Embryonic facial prominence (tissue), 1 donor: ENCODE measurements at regions not wholly inside any gene's neighbourhood (a gene's known extent, or its start where the extent isn't known, plus 50 kb on each side); places are given as distances from the start of the nearest gene placed in this dataset.
"Not testable (repeated sequence)": the region's sequence is repeated elsewhere in the genome, so short reads cannot be mapped to it uniquely, and the experiment has no call there.

Source experiments
- DNase-seq: peaks from one replicate; pipeline ENCODE4 v3.0.0-alpha.2; 2016; ENCODE audit errors: extremely low spot score

- no peak for DNase-seq
Measured at GRCh38 chr4:91838181-91838861, 465.4 kb upstream of the GRID2 start.

- no peak for DNase-seq
Measured at GRCh38 chr4:91840359-91840758, 463.4 kb upstream of the GRID2 start.

- DNase-seq: no peak
Measured at GRCh38 chr4:91846233-91846632, 457.5 kb upstream of the GRID2 start.

GRCh38 chr4:91851456-91851855 is 452.3 kb upstream of the GRID2 start:
- no peak for DNase-seq

GRCh38 chr4:91887926-91888325 is 415.8 kb upstream of the GRID2 start:
- no peak for DNase-seq

GRCh38 chr4:91891217-91891616 is 412.5 kb upstream of the GRID2 start:
- not testable (repeated sequence) for DNase-seq

GRCh38 chr4:91894006-91894405 is 409.8 kb upstream of the GRID2 start:
- no peak for DNase-seq

- DNase-seq: no peak
Measured at GRCh38 chr4:91904556-91904955, 399.2 kb upstream of the GRID2 start.

GRCh38 chr4:91909963-91910362 is 393.8 kb upstream of the GRID2 start:
- no peak for DNase-seq

- DNase-seq: no peak
Measured at GRCh38 chr4:91914176-91914804, 389.5 kb upstream of the GRID2 start.

GRCh38 chr4:91916219-91916618 is 387.5 kb upstream of the GRID2 start:
- no peak for DNase-seq

- DNase-seq: no peak
Measured at GRCh38 chr4:91924625-91925024, 379.1 kb upstream of the GRID2 start.

- no peak for DNase-seq
Measured at GRCh38 chr4:91935217-91935616, 368.5 kb upstream of the GRID2 start.

- no peak for DNase-seq
Measured at GRCh38 chr4:91936311-91936710, 367.5 kb upstream of the GRID2 start.

GRCh38 chr4:91957963-91958362 is 345.8 kb upstream of the GRID2 start:
- no peak for DNase-seq

GRCh38 chr4:91958596-91958995 is 345.2 kb upstream of the GRID2 start:
- no peak for DNase-seq

GRCh38 chr4:91961504-91961903 is 342.3 kb upstream of the GRID2 start:
- DNase-seq: no peak

- DNase-seq: no peak
Measured at GRCh38 chr4:91963486-91963885, 340.3 kb upstream of the GRID2 start.

GRCh38 chr4:91965166-91965565 is 338.6 kb upstream of the GRID2 start:
- DNase-seq: no peak

- no peak for DNase-seq
Measured at GRCh38 chr4:91973479-91974153, 330.1 kb upstream of the GRID2 start.

- no peak for DNase-seq
Measured at GRCh38 chr4:91984466-91984865, 319.3 kb upstream of the GRID2 start.

GRCh38 chr4:91989914-91990313 is 313.9 kb upstream of the GRID2 start:
- DNase-seq: no peak

GRCh38 chr4:91990726-91991125 is 313.0 kb upstream of the GRID2 start:
- DNase-seq: no peak
